SK-N-SH (cell line): ENCODE measurements at regions not wholly inside any gene's neighbourhood (a gene's known extent, or its start where the extent isn't known, plus 50 kb on each side); places are given as distances from the start of the nearest gene placed in this dataset.

Source experiments
- CTCF ChIA-PET: fragments of 300-600, 350-600 bp; formaldehyde crosslinking; extraction: SDS; loops from one replicate; lab custom pipeline; 2021; lab: Yijun Ruan, JAX
- POLR2A ChIA-PET: fragments of 350-600 bp; sonication (Branson Sonifier 250); formaldehyde crosslinking; extraction: SDS; loops from one replicate; lab custom pipeline; 2020; ENCODE audit warnings: antibody characterized with exemption, inconsistent platforms; lab: Yijun Ruan, JAX
- DNase-seq: peaks from one replicate; pipeline ENCODE4 v3.0.0; 2012
- H2AFZ ChIP-seq: fragments of 200-600 bp; sonication (generic); 2 replicates; pipeline ENCODE4 v1.8.1; 2016; ENCODE audit warnings: antibody characterized with exemption, mild to moderate bottlenecking, low read depth
- H3F3A ChIP-seq: fragments of 200-600 bp; sonication (generic); replicated peaks from 2 replicates; pipeline ENCODE3; 2016; ENCODE audit warnings: antibody characterized with exemption, mild to moderate bottlenecking; ENCODE audit not compliant: insufficient read depth
- H3K27ac ChIP-seq, 2 experiments: fragments of 200-500 bp in 1 of 2; fragments of 200-600 bp in 1 of 2; sonication (Bioruptor generic) in 1 of 2; sonication (generic), shearing (Covaris generic) in 1 of 2; 2 replicates each; pipeline versions ENCODE4 v1.5.1 to v1.6.1; 2014 to 2016; ENCODE audit warnings: low read depth in 2 of 2, inconsistent platforms in 1 of 2, low read length in 1 of 2, mild to moderate bottlenecking in 1 of 2, mixed read lengths in 1 of 2
- H3K27me3 ChIP-seq: fragments of 200-600 bp; sonication (generic), shearing (Covaris generic); 2 replicates; pipeline ENCODE4 v1.6.1; 2016; ENCODE audit warnings: mixed run types; ENCODE audit not compliant: insufficient read depth
- H3K36me3 ChIP-seq, 2 experiments: fragments of 200-500 bp in 1 of 2; fragments of 200-600 bp in 1 of 2; sonication (Bioruptor generic) in 1 of 2; sonication (generic) in 1 of 2; replicated peaks in 1 of 2; 2 replicates each; pipeline versions ENCODE3 to v1.5.1; 2014 to 2016; ENCODE audit warnings: low read length in 1 of 2, mild to moderate bottlenecking in 1 of 2; ENCODE audit not compliant: insufficient read depth in 2 of 2, control insufficient read depth in 1 of 2
- H3K4me1 ChIP-seq, 2 experiments: fragments of 200-500 bp in 1 of 2; fragments of 200-600 bp in 1 of 2; sonication (Bioruptor generic) in 1 of 2; sonication (generic), shearing (Covaris generic) in 1 of 2; 2 replicates each; pipeline versions ENCODE4 v1.5.1 to v1.6.1; 2014 to 2016; ENCODE audit warnings: low read depth in 1 of 2, low read length in 1 of 2, mixed run types in 1 of 2; ENCODE audit not compliant: insufficient read depth in 2 of 2, control insufficient read depth in 1 of 2
- H3K4me2 ChIP-seq: fragments of 200-600 bp; sonication (generic), shearing (Covaris generic); 2 replicates; pipeline ENCODE4 v1.6.1; 2017; ENCODE audit warnings: mixed run types
- H3K4me3 ChIP-seq, 2 experiments: fragments of 200-500 bp in 1 of 2; fragments of 200-600 bp in 1 of 2; sonication (Bioruptor generic) in 1 of 2; sonication (generic), shearing (Covaris generic) in 1 of 2; 2 replicates each; pipeline versions ENCODE4 v1.5.1 to v1.8.1; 2014 to 2016; ENCODE audit warnings: low read depth in 2 of 2, inconsistent platforms in 1 of 2, low read length in 1 of 2, mild to moderate bottlenecking in 1 of 2, mixed read lengths in 1 of 2, moderate library complexity in 1 of 2
- H3K79me2 ChIP-seq: fragments of 200-600 bp; sonication (generic); 2 replicates; pipeline ENCODE4 v1.8.1; 2017; ENCODE audit warnings: mild to moderate bottlenecking; ENCODE audit not compliant: insufficient read depth
- H3K9ac ChIP-seq: fragments of 200-600 bp; sonication (generic); 2 replicates; pipeline ENCODE4 v1.6.1; 2017; ENCODE audit warnings: mixed run types
- H3K9me2 ChIP-seq: fragments of 200-600 bp; sonication (generic); 2 replicates; pipeline ENCODE4 v1.6.1; 2017; ENCODE audit warnings: mixed run types
- H3K9me3 ChIP-seq: fragments of 200-600 bp; sonication (generic); 2 replicates; pipeline ENCODE4 v1.6.1; 2017; ENCODE audit warnings: mixed run types, mild to moderate bottlenecking, moderate library complexity
- H4K20me1 ChIP-seq: fragments of 200-600 bp; sonication (generic); 2 replicates; pipeline ENCODE4 v1.6.1; 2017; ENCODE audit warnings: mild to moderate bottlenecking, mixed run types; ENCODE audit not compliant: insufficient read depth
- FOSL2 ChIP-seq: IDR thresholded peaks from 2 replicates; pipeline ENCODE4 v1.4.0; 2012; ENCODE audit warnings: low read depth, mild to moderate bottlenecking, moderate library complexity, borderline replicate concordance
- GABPA ChIP-seq: IDR thresholded peaks from 2 replicates; pipeline ENCODE4 v1.4.0; 2012; ENCODE audit warnings: low read depth, mild to moderate bottlenecking
- GATA2 ChIP-seq: sonication (generic); formaldehyde crosslinking; IDR thresholded peaks from 2 replicates; pipeline ENCODE4 v1.5.0; 2020; ENCODE audit warnings: mild to moderate bottlenecking, missing genetic modification reagents
- JUND ChIP-seq: IDR thresholded peaks from 2 replicates; pipeline ENCODE4 v1.4.0; 2012
- NRF1 ChIP-seq: IDR thresholded peaks from 2 replicates; pipeline ENCODE4 v1.6.1; 2012; ENCODE audit warnings: low read depth, mild to moderate bottlenecking, low read length
- RAD21 ChIP-seq: IDR thresholded peaks from 2 replicates; pipeline ENCODE4 v1.6.1; 2012; ENCODE audit warnings: mild to moderate bottlenecking, low read length
- RCOR1 ChIP-seq: fragments of 150-350 bp; IDR thresholded peaks from 2 replicates; pipeline ENCODE4 v1.6.1; 2017; ENCODE audit warnings: antibody characterized with exemption, low read length
- RFX5 ChIP-seq: IDR thresholded peaks from 2 replicates; pipeline ENCODE4 v1.6.1; 2012; ENCODE audit warnings: mild to moderate bottlenecking, improper control_type of control experiment, low read length
- SIN3A ChIP-seq: IDR thresholded peaks from 2 replicates; pipeline ENCODE4 v1.6.1; 2012; ENCODE audit warnings: low read depth, mild to moderate bottlenecking, low read length, moderate library complexity, borderline replicate concordance
- SMC3 ChIP-seq: IDR thresholded peaks from 2 replicates; pipeline ENCODE4 v1.6.1; 2012; ENCODE audit warnings: low read depth, low read length, improper control_type of control experiment
- TCF12 ChIP-seq: IDR thresholded peaks from 2 replicates; pipeline ENCODE4 v1.4.0; 2012
- TEAD4 ChIP-seq: IDR thresholded peaks from 2 replicates; pipeline ENCODE4 v1.4.0; 2012; ENCODE audit warnings: mild to moderate bottlenecking, borderline replicate concordance; ENCODE audit not compliant: insufficient read depth
- YY1 ChIP-seq: IDR thresholded peaks from 2 replicates; pipeline ENCODE4 v1.4.0; 2012; ENCODE audit warnings: low read depth, mild to moderate bottlenecking
- WGBS: methylation state at CpG from one replicate; pipeline ENCODE4 v1.1.6; 2017; ENCODE audit warnings: low lambda C conversion rate; 5-methylcytosine and 5-hydroxymethylcytosine counted together
- TF ChIP-seq, protein P1 (sequence below): IDR thresholded peaks from 2 replicates; pipeline ENCODE4; 2012
- TF ChIP-seq, protein P2 (sequence below): IDR thresholded peaks from 2 replicates; pipeline ENCODE4 v1.4.0; 2012; ENCODE audit warnings: low read depth, borderline replicate concordance
- TF ChIP-seq, protein P3 (sequence below): fragments of 200-600 bp; sonication (generic); IDR thresholded peaks from 2 replicates; pipeline ENCODE4 v1.6.1; 2017; ENCODE audit warnings: antibody characterized with exemption, mild to moderate bottlenecking, moderate library complexity
- TF ChIP-seq, protein P4 (sequence below): fragments of 150-350 bp; IDR thresholded peaks from 2 replicates; pipeline ENCODE4 v1.6.1; 2016; ENCODE audit warnings: mild to moderate bottlenecking, low read depth, low read length

DNA sequence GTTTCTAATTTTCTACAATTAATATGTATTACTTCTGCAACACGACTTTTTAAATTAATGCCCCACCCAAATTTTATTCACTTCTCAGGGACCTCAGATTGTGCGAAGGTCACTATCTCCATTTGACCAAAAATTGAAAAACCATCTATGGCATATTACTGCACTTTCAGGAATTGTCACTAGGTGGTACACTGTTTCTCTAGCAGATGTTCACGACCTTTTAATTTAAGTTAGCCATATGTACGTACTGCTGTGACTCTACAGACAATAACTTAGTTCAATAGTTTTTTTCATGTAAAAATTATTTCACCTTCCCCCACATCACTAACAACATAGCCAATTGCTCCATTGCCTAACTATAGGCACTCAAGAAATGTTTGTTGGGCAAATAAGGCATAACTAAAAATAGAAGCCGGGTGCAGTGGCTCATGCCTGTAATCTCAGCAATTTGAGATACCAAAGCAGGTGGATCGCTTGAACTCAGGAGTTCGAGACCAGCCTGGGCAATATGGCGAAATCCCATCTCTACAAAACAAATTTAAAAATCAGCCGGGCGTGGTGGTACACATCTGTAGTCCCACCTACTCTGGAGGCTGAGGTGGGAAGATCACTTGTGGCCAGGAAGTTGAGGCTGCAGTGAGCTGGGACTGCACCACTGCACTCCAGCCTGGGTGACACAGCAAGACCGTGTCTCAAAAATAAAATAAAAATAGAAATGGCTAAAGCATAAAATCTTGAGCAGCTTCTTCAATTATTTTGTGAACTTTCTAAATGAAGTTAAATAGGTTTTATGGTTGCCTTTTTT is 75.7 kb upstream of the PKN2 start:
- ChIA-PET POLR2A (no interaction called here), CTCF (interaction anchor here (1.3 to 1.6 kb wide), 5 partner anchors 10 to 76 kb away, joined by 3 to 4 read pairs (median 3); partner anchors contain the start of gene PKN2)
- peaks cover 4% of the 10 kb centered on the region for H3F3A ChIP-seq
- H3K36me3 ChIP-seq: no peaks in the 10 kb centered on the region
- no peaks in the 10 kb centered on the region for H3K9me2 ChIP-seq
- H3K4me2 ChIP-seq: no peak overlapping the region
- no peak overlapping the region for H3K4me3 ChIP-seq
- H4K20me1 ChIP-seq: no peaks in the 10 kb centered on the region
- TF ChIP-seq NRF1 (no peak), SMC3 (peak; percentile 38; the same call in 1 of the 2 replicates), GABPA (no peak), FOSL2 (no peak), RAD21 (peak; percentile 57), TCF12 (no peak), TEAD4 (no peak), RCOR1 (no peak), SIN3A (no peak), JUND (no peak), YY1 (no peak), GATA2 (CRISPR knock-in tag) (no peak), RFX5 (no peak)
- TF ChIP-seq, protein P1, sequence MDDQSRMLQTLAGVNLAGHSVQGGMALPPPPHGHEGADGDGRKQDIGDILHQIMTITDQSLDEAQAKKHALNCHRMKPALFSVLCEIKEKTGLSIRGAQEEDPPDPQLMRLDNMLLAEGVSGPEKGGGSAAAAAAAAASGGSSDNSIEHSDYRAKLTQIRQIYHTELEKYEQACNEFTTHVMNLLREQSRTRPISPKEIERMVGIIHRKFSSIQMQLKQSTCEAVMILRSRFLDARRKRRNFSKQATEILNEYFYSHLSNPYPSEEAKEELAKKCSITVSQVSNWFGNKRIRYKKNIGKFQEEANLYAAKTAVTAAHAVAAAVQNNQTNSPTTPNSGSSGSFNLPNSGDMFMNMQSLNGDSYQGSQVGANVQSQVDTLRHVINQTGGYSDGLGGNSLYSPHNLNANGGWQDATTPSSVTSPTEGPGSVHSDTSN: no peak
- TF ChIP-seq, protein P2, sequence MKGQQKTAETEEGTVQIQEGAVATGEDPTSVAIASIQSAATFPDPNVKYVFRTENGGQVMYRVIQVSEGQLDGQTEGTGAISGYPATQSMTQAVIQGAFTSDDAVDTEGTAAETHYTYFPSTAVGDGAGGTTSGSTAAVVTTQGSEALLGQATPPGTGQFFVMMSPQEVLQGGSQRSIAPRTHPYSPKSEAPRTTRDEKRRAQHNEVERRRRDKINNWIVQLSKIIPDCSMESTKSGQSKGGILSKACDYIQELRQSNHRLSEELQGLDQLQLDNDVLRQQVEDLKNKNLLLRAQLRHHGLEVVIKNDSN: no peak
- TF ChIP-seq, protein P3, sequence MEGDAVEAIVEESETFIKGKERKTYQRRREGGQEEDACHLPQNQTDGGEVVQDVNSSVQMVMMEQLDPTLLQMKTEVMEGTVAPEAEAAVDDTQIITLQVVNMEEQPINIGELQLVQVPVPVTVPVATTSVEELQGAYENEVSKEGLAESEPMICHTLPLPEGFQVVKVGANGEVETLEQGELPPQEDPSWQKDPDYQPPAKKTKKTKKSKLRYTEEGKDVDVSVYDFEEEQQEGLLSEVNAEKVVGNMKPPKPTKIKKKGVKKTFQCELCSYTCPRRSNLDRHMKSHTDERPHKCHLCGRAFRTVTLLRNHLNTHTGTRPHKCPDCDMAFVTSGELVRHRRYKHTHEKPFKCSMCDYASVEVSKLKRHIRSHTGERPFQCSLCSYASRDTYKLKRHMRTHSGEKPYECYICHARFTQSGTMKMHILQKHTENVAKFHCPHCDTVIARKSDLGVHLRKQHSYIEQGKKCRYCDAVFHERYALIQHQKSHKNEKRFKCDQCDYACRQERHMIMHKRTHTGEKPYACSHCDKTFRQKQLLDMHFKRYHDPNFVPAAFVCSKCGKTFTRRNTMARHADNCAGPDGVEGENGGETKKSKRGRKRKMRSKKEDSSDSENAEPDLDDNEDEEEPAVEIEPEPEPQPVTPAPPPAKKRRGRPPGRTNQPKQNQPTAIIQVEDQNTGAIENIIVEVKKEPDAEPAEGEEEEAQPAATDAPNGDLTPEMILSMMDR: peak; percentile 72
- TF ChIP-seq, protein P4, sequence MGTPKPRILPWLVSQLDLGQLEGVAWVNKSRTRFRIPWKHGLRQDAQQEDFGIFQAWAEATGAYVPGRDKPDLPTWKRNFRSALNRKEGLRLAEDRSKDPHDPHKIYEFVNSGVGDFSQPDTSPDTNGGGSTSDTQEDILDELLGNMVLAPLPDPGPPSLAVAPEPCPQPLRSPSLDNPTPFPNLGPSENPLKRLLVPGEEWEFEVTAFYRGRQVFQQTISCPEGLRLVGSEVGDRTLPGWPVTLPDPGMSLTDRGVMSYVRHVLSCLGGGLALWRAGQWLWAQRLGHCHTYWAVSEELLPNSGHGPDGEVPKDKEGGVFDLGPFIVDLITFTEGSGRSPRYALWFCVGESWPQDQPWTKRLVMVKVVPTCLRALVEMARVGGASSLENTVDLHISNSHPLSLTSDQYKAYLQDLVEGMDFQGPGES: no peak
- H3K9ac ChIP-seq: no peak overlapping the region
- H3K27ac ChIP-seq: no peak overlapping the region
- H3K79me2 ChIP-seq: no peaks in the 10 kb centered on the region
- DNase-seq: peak; percentile 29
- no peaks in the 10 kb centered on the region for H3K4me1 ChIP-seq
- 27% methylated on average over 11 of the region's 11 CpGs for WGBS
- H3K27me3 ChIP-seq: no peaks in the 10 kb centered on the region
- H2AFZ ChIP-seq: no peak overlapping the region
- H3K9me3 ChIP-seq: no peaks in the 10 kb centered on the region
